ENCODE measurements at regions not wholly inside any gene's neighbourhood (a gene's known extent, or its start where the extent isn't known, plus 50 kb on each side); places are given as distances from the start of the nearest gene placed in this dataset.

- TF ChIP-seq CTCF (IDR thresholded peaks at IDR 0.05 in 4 of 5, conservative IDR thresholded peaks at IDR 0.05 in 1 of 5) (no peak), POLR2A (IDR thresholded peaks at IDR 0.05) (no peak)
Measured at GRCh38 chr4:182022909-182023308, 220.3 kb upstream of the TENM3 start.

Data from gastrocnemius medialis (tissue), 4 donors.